ENCODE measurements at regions not wholly inside any gene's neighbourhood (a gene's known extent, or its start where the extent isn't known, plus 50 kb on each side); places are given as distances from the start of the nearest gene placed in this dataset.

- Histone ChIP-seq H3K36me3 (ENCODE audit: control insufficient read depth, insufficient read depth, low read length) (no peaks in the 10 kb centered on the region), H3K4me3 (ENCODE audit: low read depth, low read length) (no peak overlapping the region), H3K27me3 (ENCODE audit: control insufficient read depth, insufficient read depth, low read length) (no peaks in the 10 kb centered on the region)
- TF ChIP-seq CTCF (IDR thresholded peaks at IDR 0.05; ENCODE audit: insufficient read depth, low read length, severe bottlenecking) = no peak
- DNase-seq (ENCODE audit: low read depth) (peak; percentile 18), FAIRE-seq (no peak)
Measured at GRCh38 chr7:83306502-83306901, 143.8 kb upstream of the PCLO start.

GRCh38 chr7:83305027-83305426, 142.3 kb upstream of the PCLO start:
- no peak for FAIRE-seq
- TF ChIP-seq CTCF (IDR thresholded peaks at IDR 0.05; ENCODE audit: insufficient read depth, low read length, severe bottlenecking) = no peak
- H3K27me3 ChIP-seq (ENCODE audit: control insufficient read depth, insufficient read depth, low read length) = no peaks in the 10 kb centered on the region
- no peaks in the 10 kb centered on the region for H3K36me3 ChIP-seq (ENCODE audit: control insufficient read depth, insufficient read depth, low read length)
- H3K4me3 ChIP-seq (ENCODE audit: low read depth, low read length) = no peak overlapping the region
- no peak for DNase-seq (ENCODE audit: low read depth)

- DNase-seq (ENCODE audit: low read depth) (peak; percentile 43), FAIRE-seq (no peak)
- no peak for TF ChIP-seq CTCF (IDR thresholded peaks at IDR 0.05; ENCODE audit: insufficient read depth, low read length, severe bottlenecking)
- no peaks in the 10 kb centered on the region for H3K27me3 ChIP-seq (ENCODE audit: control insufficient read depth, insufficient read depth, low read length)
- H3K36me3 ChIP-seq (ENCODE audit: control insufficient read depth, insufficient read depth, low read length) = no peaks in the 10 kb centered on the region
- no peak overlapping the region for H3K4me3 ChIP-seq (ENCODE audit: low read depth, low read length)
Measured at GRCh38 chr7:83301416-83301815, 138.7 kb upstream of the PCLO start.

GRCh38 chr7:83290211-83290610, 127.5 kb upstream of the PCLO start:
- no peaks in the 10 kb centered on the region for H3K36me3 ChIP-seq (ENCODE audit: control insufficient read depth, insufficient read depth, low read length)
- H3K4me3 ChIP-seq (ENCODE audit: low read depth, low read length) = no peak overlapping the region
- no peak for FAIRE-seq
- no peak for DNase-seq (ENCODE audit: low read depth)
- H3K27me3 ChIP-seq (ENCODE audit: control insufficient read depth, insufficient read depth, low read length) = no peaks in the 10 kb centered on the region
- no peak for TF ChIP-seq CTCF (IDR thresholded peaks at IDR 0.05; ENCODE audit: insufficient read depth, low read length, severe bottlenecking)

- FAIRE-seq (no peak), DNase-seq (ENCODE audit: low read depth) (no peak)
- no peaks in the 10 kb centered on the region for H3K36me3 ChIP-seq (ENCODE audit: control insufficient read depth, insufficient read depth, low read length)
- no peaks in the 10 kb centered on the region for H3K27me3 ChIP-seq (ENCODE audit: control insufficient read depth, insufficient read depth, low read length)
- no peak for TF ChIP-seq CTCF (IDR thresholded peaks at IDR 0.05; ENCODE audit: insufficient read depth, low read length, severe bottlenecking)
- no peak overlapping the region for H3K4me3 ChIP-seq (ENCODE audit: low read depth, low read length)
Measured at GRCh38 chr7:83289419-83289993, 126.8 kb upstream of the PCLO start.

- Histone ChIP-seq H3K27me3 (ENCODE audit: control insufficient read depth, insufficient read depth, low read length) (peaks cover 3% of the 10 kb centered on the region), H3K36me3 (ENCODE audit: control insufficient read depth, insufficient read depth, low read length) (no peaks in the 10 kb centered on the region), H3K4me3 (ENCODE audit: low read depth, low read length) (no peak overlapping the region)
- FAIRE-seq (no peak), DNase-seq (ENCODE audit: low read depth) (no peak)
- TF ChIP-seq CTCF (IDR thresholded peaks at IDR 0.05; ENCODE audit: insufficient read depth, low read length, severe bottlenecking) = no peak
Measured at GRCh38 chr7:83280671-83281070, 118.0 kb upstream of the PCLO start.
